Spleen (tissue), 11 donors: ENCODE measurements at regions not wholly inside any gene's neighbourhood (a gene's known extent, or its start where the extent isn't known, plus 50 kb on each side); places are given as distances from the start of the nearest gene placed in this dataset.

Experiments used
- DNase-seq: peaks from one replicate; pipeline ENCODE4 v3.0.0-alpha.2; 2020
- H3K27ac ChIP-seq, 8 donors: fragments of 200-600 bp; sonication (generic) in 7 of 8; 1 replicate in 4 of 8; 2 replicates in 4 of 8; pipeline versions ENCODE4 v1.5.0 to v1.8.0; 2016 to 2021; ENCODE audit warnings: inconsistent platforms in 4 of 8, mild to moderate bottlenecking in 4 of 8, moderate library complexity in 1 of 8
- H3K27me3 ChIP-seq, 7 donors: fragments of 200-600 bp; sonication (generic) in 6 of 7; replicated peaks in 1 of 7; 1 replicate in 4 of 7; 2 replicates in 3 of 7; pipeline versions ENCODE4 v1.5.0 to v1.8.0; 2016 to 2021; ENCODE audit warnings: inconsistent platforms in 3 of 7, mild to moderate bottlenecking in 1 of 7
- H3K36me3 ChIP-seq, 6 donors: fragments of 200-600 bp; sonication (generic) in 5 of 6; 1 replicate in 4 of 6; 2 replicates in 2 of 6; pipeline versions ENCODE4 v1.5.0 to v1.8.0; 2016 to 2021; ENCODE audit warnings: inconsistent platforms in 2 of 6
- H3K4me1 ChIP-seq, 6 donors: fragments of 200-600 bp; sonication (generic) in 5 of 6; 1 replicate in 3 of 6; 2 replicates in 3 of 6; pipeline versions ENCODE4 v1.5.0 to v1.8.0; 2016 to 2021; ENCODE audit warnings: inconsistent platforms in 3 of 6
- H3K4me3 ChIP-seq, 8 donors: fragments of 200-600 bp; sonication (generic) in 7 of 8; 1 replicate in 4 of 8; 2 replicates in 4 of 8; pipeline versions ENCODE4 v1.5.0 to v1.8.0; 2016 to 2021; ENCODE audit warnings: inconsistent platforms in 4 of 8, mild to moderate bottlenecking in 4 of 8, moderate library complexity in 2 of 8
- H3K9me3 ChIP-seq, 8 donors: fragments of 200-600 bp; sonication (generic) in 7 of 8; 1 replicate in 4 of 8; 2 replicates in 4 of 8; pipeline versions ENCODE4 v1.5.0 to v1.8.0; 2016 to 2021; ENCODE audit warnings: inconsistent platforms in 4 of 8
- CTCF ChIP-seq, 11 experiments: fragments of 200-600 bp in 7 of 11; fragments of 450-650 bp in 4 of 11; sonication (generic) in 4 of 11; IDR thresholded peaks in 8 of 11; conservative IDR thresholded peaks in 3 of 11; 1 replicate in 7 of 11; 2 replicates in 4 of 11; pipeline versions ENCODE4 v1.4.0 to v1.8.0; 2016 to 2021; ENCODE audit warnings: antibody characterized with exemption in 11 of 11, inconsistent platforms in 4 of 11, mild to moderate bottlenecking in 1 of 11
- POLR2A ChIP-seq, 3 donors: fragments of 450-650 bp; IDR thresholded peaks; one replicate each; pipeline ENCODE4 v1.5.1; 2017; ENCODE audit warnings: antibody characterized with exemption in 3 of 3, mild to moderate bottlenecking in 1 of 3
- POLR2AphosphoS5 ChIP-seq, 3 donors: sonication (generic); formaldehyde crosslinking; IDR thresholded peaks; one replicate each; pipeline ENCODE4 v1.5.1; 2017; ENCODE audit warnings: antibody characterized with exemption in 3 of 3
- WGBS, 5 donors: extraction: QIAGEN DNeasy Blood & Tissue Kit in 3 of 5; methylation state at CpG; one replicate each; pipeline versions ENCODE4 v1.1.5 to v1.1.7; 2013 to 2018; 5-methylcytosine and 5-hydroxymethylcytosine counted together
- intact Hi-C: fragments of 100-400 bp; cut with DNase I; formaldehyde crosslinking; loops from one replicate; pipeline ENCODE4 v1.15.0; 2023; ENCODE audit warnings: low total_unique reads
- donor health status: healthy with polysubstance abuse.
- donor health status: DM: no; HTN: no; CAD: no; lungs with moderate emphysema.
- donor health status: DM: no; HTN: no; CAD: no.
- donor health status: Bipolar disorder and iron deficiency.
- donor health status: healthy.
- donor health status: DM: no; HTN: no; CAD: no.
- donor health status: DM: yes; HTN: yes; CAD: no.

DNA sequence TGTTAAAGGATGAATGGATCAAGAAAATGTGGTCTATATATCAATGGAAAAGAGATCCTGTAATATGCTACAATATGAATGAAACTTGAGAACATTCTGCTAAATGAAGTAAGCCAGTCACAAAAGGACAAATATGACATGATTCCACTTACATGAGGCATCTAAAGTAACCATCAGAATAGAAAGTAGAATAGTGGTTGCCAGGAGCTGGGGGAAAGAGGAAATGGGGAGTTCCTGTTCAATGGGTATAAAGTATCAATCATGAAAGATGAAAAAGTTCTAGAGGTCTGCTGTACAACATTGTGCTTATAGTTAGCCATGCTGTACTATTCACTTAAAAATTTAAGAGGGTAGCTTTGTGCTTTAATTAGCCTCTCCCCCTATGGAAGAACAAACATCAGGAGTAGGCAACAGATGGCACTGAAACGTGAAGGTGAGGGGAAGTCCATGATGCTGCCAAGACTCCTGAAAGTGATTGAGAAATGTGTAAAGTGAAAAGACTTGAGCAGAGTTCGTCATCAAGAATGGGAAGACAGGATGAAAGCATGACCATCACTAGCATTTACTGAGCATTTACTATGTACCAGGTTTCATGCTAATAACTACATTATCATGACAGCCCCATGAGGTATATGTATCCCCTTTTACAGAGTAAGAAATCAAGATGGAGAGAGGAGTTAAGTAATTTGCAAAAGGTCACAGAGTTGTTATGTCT, 167.2 kb downstream of the CYB561 start:
- intact Hi-C loops, result no loop called here
- Histone ChIP-seq H3K27ac (no peak overlapping the region), H3K4me3 (no peak overlapping the region), H3K27me3 (no peaks in the 10 kb centered on the region), H3K4me1 (peaks cover 0 to 21% (median 0%) of the 10 kb centered on the region in 6 donors), H3K36me3 (no peaks in the 10 kb centered on the region), H3K9me3 (peaks cover 0 to 8% (median 1%) of the 10 kb centered on the region in 8 donors)
- no peak for TF ChIP-seq POLR2AphosphoS5 (IDR thresholded peaks at IDR 0.05)
- TF ChIP-seq POLR2A (IDR thresholded peaks at IDR 0.05), result no peak
- no peak for TF ChIP-seq CTCF (IDR thresholded peaks at IDR 0.05 in 8 of 11, conservative IDR thresholded peaks at IDR 0.05 in 3 of 11)
- WGBS, 5 donors, result 38 to 67% (median 58%) methylated on average over 2 of the region's 2 CpGs
- no peak for DNase-seq

- intact Hi-C loops, result no loop called here
- Histone ChIP-seq H3K4me1 (peaks cover 0 to 21% (median 0%) of the 10 kb centered on the region in 6 donors), H3K36me3 (no peaks in the 10 kb centered on the region), H3K27me3 (no peaks in the 10 kb centered on the region), H3K4me3 (no peak overlapping the region), H3K27ac (no peak overlapping the region), H3K9me3 (peaks cover 0 to 16% (median 7%) of the 10 kb centered on the region in 8 donors)
- WGBS, 5 donors, result 60 to 73% (median 61%) methylated on average over 2 of the region's 2 CpGs
- DNase-seq, result no peak
- no peak for TF ChIP-seq POLR2AphosphoS5 (IDR thresholded peaks at IDR 0.05)
- no peak for TF ChIP-seq POLR2A (IDR thresholded peaks at IDR 0.05)
- no peak for TF ChIP-seq CTCF (IDR thresholded peaks at IDR 0.05 in 8 of 11, conservative IDR thresholded peaks at IDR 0.05 in 3 of 11)
Observed at GRCh38 chr17:63279498-63280230, 166.4 kb downstream of the CYB561 start.

DNA sequence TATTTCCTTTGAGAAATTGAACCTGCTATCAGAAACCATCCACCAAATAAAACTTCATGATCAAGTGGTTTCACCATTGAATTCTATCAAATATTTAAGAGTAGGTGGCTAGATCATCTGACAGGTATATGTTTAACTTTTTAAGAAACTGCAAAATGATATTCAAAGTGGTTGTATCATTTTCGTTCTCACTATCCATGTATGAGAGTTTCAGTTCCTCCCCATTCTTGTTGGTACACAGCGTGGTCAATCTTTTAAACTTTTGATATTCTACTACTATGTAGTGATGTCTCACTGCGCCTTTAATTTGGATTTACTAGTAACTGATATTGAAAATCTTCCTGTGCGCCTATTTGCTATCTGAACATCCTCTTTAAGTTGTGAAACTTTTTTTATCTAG, 163.7 kb downstream of the CYB561 start:
- Histone ChIP-seq H3K36me3 (peaks cover 0 to 7% (median 0%) of the 10 kb centered on the region in 6 donors), H3K27ac (no peak overlapping the region), H3K9me3 (peaks cover 0 to 44% (median 33%) of the 10 kb centered on the region in 8 donors), H3K4me1 (peaks cover 0 to 14% (median 0%) of the 10 kb centered on the region in 6 donors), H3K4me3 (no peak overlapping the region), H3K27me3 (no peaks in the 10 kb centered on the region)
- TF ChIP-seq CTCF (IDR thresholded peaks at IDR 0.05 in 8 of 11, conservative IDR thresholded peaks at IDR 0.05 in 3 of 11), result no peak
- WGBS, 5 donors, result 69 to 79% (median 76%) methylated on average over 4 of the region's 4 CpGs
- intact Hi-C loops, result no loop called here
- DNase-seq, result no peak

DNA sequence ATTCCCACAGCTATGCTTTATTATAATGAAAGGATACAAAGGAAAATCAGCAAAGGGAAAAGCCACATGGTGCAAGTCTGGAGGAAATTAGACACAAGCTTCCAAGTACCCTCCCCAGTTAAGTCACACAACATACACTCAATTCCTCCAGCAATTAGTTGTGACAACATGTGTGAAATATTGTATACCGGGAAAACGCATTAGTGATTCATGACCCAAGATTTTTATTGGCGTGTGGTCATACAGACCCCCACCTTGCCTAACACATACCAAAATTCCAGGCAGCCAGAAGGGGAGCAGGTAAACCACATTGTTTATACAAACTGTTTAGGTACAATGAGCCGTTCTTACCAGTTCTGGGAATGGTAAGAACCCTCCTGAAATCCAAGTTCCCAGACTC, 160.6 kb downstream of the CYB561 start:
- intact Hi-C loops, result no loop called here
- H3K27ac ChIP-seq, result no peak overlapping the region
- TF ChIP-seq POLR2AphosphoS5 (IDR thresholded peaks at IDR 0.05) (no peak), POLR2A (IDR thresholded peaks at IDR 0.05) (no peak), CTCF (IDR thresholded peaks at IDR 0.05 in 8 of 11, conservative IDR thresholded peaks at IDR 0.05 in 3 of 11) (no peak)
- DNase-seq, result no peak
- peaks cover 0 to 4% (median 0%) of the 10 kb centered on the region in 6 donors for H3K4me1 ChIP-seq
- 89 to 100% (median 97%) methylated on average over 4 of the region's 4 CpGs for WGBS, 5 donors
- H3K4me3 ChIP-seq, result no peak overlapping the region
- H3K27me3 ChIP-seq, result no peaks in the 10 kb centered on the region
- peaks cover 0 to 47% (median 33%) of the 10 kb centered on the region in 8 donors for H3K9me3 ChIP-seq
- H3K36me3 ChIP-seq, result peaks cover 0 to 7% (median 0%) of the 10 kb centered on the region in 6 donors
